HCEC 1CT (cell line): ENCODE measurements at regions not wholly inside any gene's neighbourhood (a gene's known extent, or its start where the extent isn't known, plus 50 kb on each side); places are given as distances from the start of the nearest gene placed in this dataset.
"Not testable (repeated sequence)": the region's sequence is repeated elsewhere in the genome, so short reads cannot be mapped to it uniquely, and the experiment has no call there.

Experiments
- DNase-seq: peaks from one replicate; pipeline ENCODE4 v3.0.0-alpha.2; 2017

DNA sequence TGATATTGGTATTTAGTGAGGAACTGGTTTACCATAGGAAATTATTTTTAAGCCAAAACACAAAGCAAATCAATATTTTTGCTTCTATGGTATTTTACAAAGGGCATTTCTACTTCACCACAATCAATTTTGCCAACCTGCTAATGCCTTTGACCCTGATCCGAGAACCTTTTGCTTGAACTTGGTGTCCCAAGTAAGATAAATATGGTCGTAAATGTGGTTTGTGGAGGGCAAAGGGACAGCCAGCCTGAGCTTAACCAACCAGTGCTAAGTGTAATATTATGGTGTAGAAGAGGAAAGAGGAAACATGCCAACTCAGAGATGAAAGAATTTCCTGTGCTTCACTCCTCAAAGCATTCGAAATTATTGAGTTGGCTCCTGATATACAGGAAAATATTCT is 148.4 kb downstream of the C3orf38 start:
- DNase-seq, result no peak

DNA sequence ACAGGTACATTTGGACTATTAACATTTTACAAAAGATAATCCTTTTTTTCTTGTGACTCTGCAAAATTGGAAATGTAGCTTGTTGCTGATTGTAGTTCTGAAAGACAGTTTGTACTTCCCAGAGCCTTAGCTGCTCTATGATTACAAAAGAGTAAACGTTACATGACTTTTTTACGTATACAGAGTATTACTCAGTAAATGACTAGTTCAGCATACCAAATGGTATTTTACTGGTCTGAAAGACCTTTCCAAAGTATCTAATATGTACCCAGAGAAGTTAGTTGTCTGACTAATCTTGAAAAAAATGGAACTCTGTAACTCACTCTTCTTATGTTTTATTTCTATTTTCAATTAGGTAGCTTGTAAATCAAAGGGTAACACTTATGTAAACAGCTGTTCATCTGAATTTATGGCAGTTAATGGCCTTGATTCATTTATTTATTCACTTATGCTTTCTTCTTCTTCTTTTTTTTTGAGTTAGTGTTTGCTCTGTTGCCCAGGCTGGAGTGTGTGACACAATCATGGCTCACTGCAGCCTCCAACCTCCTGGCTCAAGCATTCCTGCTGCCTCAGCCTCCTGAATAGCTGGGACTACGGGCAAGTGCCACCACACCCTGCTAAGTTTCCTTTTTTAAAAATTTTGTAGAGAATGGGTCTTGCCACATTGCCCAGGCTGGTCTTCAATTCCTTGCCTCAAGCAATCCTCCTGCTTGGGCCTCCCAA is 151.7 kb downstream of the C3orf38 start:
- no peak for DNase-seq

DNA sequence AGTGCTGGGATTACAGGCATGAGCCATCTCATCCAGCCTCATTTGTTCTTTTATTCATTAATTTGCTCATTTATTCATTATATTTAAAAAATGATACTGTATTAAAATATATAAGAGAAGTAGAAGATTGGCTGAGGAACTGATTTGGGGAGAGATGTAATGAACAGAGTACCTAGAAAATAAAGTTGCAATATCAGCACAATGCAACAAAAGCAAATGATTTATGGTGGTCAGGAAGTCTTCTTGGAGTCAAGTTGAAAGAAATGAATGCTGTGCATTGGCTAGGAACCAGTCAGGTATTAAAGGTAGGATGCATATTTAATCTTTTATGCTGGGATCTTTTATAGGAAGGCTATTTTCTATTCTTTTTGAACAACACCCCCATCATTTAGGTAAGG is 152.2 kb downstream of the C3orf38 start:
- DNase-seq, result no peak

DNA sequence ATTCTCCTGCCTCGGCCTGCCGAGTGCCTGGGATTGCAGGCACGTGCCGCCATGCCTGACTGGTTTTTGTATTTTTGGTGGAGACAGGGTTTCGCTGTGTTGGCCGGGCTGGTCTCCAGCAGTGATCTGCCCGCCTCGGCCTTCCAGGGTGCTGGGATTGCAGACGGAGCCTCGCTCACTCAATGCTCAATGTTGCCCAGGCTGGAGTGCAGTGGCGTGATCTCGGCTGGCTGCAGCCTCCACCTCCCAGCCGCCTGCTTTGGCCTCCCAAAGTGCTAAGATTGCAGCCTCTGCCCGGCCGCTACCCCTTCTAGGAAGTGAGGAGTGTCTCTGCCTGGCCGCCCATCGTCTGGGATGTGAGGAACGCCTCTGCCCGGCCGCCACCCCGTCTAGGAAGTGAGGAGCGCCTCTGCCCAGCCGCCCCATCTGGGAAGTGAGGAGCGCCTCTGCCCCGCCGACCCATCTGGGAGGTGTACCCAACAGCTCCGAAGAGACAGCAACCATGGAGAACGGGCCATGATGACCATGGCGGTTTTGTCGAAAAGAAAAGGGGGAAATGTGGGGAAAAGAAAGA is 153.7 kb downstream of the C3orf38 start:
- not testable (repeated sequence) for DNase-seq

DNA sequence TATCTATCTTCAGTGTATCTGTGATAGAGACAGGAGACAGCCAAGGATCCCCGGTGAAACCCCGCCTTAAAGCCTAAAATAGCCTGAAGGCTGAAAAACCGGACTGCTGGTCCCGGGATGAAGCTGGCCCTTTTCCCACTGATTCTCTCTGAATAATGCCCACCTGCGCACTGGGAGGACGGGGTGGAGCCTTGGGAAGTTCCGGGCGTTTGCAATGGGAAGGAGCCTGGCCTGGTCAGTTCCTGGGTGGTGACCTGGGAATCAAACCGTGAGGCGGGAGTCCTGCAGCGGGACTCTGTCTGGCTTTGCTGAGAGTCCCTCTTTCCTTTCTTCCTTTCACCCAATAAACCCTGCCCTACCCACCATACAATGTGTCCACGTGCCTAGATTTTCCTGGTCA is 157.9 kb downstream of the C3orf38 start:
- no peak for DNase-seq

DNA sequence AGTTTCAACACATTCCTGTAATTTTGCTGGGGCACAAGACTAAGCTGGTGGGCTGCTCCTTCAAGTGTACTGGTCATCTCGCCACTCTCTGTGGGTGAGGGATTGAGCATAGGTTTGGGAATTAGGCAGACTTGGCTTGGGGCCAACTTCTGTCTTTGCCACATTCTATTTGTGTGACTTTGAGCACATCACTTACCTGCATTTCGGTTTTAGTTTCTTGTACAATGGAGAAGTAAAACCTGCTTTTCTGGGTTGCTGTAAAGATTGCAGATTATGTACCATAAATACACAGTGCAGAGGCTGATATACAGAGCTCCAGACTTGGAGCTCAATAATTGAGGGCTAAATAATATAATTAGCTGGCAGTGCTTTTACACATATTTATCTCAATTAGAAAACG is 162.1 kb downstream of the C3orf38 start:
- no peak for DNase-seq

DNA sequence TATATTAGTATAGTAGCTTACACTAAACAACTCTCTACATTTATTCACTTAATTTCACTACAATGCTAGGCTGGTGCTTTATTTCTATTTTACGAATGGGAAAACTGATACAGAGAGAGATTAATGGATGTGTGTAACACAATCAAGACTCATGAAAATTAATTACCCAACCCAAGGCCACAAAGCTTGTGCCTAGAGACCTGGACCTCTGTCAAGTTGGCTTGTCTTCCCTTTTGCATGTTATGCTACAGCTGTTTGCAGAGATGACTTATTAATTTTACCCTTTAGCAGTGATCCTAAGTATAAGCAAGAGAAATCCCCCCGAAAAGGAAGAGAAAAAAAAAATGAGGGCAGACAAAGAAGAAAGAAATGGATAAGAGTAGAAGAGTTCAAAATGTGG is 162.5 kb downstream of the C3orf38 start:
- DNase-seq, result no peak

DNA sequence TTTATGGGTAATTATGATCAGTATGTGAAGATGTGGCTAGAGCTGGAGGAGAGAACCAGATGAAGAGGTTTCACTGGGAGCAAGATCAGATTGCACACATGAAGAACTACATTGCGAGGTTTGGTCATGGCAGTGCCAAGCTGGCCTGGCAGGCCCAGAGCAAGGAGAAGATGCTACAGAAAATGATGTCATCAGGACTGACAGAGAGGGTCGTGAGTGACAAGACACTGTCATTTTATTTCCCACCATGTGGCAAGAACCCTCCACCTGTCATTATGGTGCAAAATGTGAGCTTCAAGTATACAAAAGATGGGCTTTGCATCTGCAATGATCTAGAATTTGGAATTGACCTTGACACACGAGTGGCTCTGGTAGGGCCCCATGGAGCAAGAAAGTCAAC is 168.3 kb downstream of the C3orf38 start:
- no peak for DNase-seq

DNA sequence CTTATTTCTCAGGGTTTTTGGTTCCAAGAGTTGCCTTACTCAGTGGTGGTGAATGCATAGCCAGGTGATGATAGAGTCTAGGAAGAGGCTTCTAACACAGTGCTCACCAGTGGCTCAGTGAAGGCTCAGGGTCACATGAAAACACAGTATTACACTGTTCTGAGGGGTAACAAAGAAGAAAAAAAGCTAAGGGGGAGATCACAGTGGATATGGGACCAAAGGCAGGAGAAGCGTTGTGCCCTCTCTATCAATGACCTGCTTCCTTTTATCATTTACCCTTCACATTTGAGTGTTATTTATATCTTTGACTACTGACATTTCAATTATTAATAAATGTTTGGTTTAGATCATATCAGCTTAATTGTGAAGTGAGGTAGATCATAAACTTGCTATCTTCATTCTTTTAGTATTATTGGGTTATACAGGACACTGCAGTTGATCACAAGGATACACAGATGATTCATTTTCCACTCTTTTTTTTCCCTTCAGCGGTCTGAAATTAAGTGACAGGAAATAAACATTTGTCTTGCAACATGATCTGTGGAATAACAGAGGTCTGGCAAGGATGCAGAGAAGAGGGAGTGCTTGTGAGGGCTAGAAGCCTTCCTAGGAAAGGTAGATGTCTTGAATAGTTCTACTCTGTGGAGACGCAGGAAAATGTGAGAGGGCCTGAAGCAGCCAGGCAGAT is 171.7 kb downstream of the C3orf38 start:
- no peak for DNase-seq

DNA sequence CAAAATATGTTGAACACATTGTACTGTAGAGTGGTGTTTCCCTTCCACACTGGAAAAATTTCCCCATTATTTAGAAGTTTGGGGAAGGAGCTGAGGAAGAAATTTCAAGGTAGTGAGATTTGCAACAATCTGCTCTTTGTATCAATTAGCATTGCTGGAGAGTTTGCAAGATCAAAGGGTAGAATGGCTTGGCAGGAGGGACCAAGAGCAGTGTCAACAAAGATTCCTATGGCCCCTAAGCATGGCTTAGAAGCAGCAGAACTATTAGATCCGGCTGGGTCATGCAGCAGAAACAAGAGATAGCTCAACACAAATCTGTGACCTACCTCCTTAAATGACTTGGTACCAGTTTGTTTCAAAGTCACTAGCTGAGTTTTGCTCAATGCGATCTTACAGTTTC is 175.0 kb downstream of the C3orf38 start:
- DNase-seq, result no peak

DNA sequence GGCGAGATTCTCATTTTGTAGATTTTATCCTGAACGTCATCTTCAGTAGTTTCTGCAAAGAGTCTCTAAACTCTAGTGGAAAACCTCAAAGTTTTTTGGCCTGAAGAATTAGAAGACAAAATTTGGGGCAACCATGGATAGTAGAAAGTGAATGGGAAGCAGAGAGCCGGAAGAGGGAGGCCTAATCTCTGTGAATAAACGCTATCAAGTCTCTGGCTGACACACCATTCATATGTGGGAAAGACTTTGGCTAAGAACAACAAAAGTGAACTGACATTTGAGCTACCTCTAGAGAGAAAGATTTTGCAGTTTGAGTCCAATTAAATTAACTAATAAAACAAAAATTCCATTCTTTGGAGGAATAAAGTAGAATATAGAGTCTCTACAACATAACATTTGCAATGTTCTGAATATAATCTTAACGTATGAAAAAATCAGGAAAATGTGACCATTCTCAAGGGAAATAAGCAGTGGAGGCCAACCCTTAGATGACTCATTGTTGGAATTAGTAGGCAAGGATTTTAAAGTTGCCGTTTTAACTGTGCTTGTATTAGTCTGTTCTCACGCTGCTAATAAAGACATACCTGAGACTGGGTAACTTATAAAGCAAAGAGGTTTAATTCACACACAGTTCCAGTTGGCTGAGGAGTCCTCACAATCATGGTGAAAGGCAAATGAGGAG is 184.6 kb downstream of the C3orf38 start:
- no peak for DNase-seq

DNA sequence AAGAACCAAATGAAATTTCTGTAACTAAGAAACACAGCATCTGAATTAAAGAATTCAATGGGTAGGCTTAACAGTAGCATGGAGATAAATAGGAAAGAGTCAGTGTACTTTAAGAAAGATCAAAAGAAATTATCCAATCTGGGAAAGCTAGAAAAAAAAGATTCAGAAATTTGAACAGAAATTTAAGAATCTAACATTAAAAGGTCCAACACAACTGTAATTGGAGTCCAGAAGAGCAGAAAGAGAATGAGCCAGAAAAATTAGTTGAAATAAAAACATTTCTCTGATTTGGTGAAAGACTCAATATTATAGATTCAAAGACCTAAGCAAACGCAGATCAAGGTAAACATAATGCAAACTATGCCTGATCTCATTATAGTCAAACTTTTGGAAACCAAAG is 187.1 kb downstream of the C3orf38 start:
- no peak for DNase-seq

DNA sequence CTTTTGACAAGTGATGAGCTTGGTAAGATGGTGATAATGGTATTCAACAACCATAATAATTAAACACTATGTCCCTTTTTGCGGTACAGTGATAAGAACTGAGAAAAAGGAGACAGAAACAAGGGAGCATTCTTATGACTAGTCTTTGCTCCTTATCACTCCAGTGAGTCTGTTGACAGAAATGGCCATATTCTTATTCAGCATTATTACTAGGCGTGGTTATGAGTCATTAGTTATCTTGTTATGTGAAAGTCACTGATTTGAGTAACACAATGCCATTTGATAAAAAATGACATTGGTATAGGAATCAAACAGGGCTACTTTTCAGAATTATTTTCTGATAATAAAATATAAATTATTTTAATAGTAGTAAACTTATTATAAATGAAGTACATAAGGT is 193.5 kb downstream of the C3orf38 start:
- DNase-seq, result no peak

DNA sequence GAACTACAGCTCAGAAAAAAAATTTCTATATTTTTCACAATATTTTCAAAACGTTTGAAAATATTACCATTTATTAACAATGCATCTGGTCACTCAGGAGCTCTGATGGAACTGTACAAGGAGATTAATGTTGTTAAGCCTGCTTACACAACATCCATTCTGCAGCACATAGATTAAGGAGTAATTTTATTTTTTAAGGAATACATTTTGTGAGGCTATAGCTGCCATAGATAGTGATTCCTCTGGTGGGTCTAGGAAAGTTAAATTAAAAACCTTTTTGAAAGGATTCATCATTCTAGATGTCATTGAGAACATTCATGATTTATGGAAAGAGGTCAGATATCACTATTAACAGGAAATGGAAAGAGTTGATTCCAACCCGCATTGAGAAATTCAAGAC is 196.9 kb downstream of the C3orf38 start:
- no peak for DNase-seq

DNA sequence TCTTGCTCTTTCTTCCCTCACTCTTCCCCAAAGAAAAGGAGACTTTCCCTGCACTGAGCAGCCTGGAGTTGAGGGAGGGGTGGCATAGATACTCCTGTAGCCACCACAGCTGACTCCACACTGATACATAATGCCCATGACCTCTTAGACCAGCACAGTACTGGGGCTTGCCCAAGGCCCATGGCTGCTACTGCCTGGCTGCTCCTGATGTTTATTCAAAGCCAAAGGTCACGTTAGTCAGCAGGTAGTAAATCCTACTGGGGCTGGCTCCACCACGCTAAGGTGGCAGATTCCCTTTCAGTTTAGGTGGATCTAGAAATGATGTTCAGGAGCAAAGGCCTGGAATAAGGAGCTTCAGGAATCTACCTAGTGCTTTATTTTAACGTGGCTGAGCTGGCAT is 212.7 kb downstream of the C3orf38 start:
- DNase-seq, result no peak

DNA sequence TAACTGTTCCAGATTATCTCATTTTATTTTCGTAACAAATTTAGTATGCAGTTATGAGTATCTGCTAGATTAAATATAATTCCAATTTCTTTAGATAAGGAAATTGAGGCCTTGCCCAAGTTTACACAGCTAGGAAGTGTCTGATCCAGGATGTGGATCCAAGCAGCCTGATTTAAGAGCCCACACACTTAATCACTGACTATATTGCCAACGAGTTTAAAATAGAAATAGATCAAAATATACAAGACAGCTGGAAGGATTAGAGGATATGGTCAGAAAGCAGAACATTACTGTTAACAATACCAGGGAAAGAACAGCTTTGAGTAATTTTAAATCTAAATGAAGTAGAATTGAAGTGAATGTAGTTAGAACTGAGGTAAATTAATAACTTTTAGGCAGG is 215.2 kb downstream of the C3orf38 start:
- no peak for DNase-seq

DNA sequence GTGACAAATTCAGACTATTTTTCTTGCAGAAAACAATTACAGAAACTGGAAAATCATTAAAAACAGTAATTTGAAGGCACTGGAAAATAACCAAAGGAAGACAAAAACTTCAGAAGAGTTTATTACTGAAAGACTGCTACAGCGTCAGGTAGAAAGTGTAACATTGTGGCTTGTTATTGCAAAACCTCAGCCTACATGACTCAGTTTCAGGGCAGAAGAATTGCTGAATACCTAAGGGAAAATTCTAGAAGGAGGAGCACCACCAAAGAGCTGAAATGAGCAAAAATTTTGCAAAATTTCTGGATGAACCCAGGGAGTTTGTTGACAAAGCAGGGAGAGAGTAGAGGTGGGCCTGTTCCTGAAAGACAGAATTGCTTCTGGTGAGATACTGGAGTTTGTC is 219.6 kb downstream of the C3orf38 start:
- no peak for DNase-seq

DNA sequence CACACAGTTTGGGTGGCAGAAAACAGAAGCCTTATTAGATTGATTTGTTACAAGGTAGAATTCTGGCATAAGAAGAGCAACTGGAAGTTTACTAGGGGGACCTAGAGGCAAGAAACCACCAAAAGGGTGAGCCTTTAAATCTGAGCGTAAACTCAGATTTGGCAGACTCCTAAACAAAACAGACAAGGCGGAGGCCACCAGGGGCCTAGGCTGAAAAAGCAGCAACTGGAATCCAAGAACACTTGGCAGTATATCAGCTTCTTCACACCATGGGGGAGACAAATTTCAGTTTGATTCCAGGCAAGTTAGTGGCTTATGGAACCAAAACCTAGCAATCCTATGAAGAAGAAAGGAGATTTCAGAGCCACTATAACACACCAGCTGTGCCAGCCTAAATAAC is 220.0 kb downstream of the C3orf38 start:
- no peak for DNase-seq

DNA sequence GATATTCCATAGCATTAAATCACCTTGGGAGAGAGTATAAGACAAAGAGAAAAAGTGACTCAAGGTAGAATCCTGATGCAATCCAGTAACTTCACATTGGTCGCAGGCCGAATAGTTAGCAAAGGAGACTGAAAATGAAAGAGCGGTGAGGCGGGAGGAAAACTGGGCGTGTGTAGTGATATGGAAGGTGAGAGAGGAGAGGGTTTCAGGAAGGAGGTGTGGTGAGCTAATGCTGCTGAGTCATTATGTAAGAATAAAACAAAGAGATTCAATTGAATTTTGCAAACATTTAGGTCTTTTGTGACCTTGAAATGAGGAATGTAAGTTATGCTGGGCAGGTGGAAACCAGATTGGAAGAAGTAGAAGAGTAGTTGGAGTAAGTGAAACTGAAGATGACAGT is 235.3 kb downstream of the C3orf38 start:
- DNase-seq, result no peak

DNA sequence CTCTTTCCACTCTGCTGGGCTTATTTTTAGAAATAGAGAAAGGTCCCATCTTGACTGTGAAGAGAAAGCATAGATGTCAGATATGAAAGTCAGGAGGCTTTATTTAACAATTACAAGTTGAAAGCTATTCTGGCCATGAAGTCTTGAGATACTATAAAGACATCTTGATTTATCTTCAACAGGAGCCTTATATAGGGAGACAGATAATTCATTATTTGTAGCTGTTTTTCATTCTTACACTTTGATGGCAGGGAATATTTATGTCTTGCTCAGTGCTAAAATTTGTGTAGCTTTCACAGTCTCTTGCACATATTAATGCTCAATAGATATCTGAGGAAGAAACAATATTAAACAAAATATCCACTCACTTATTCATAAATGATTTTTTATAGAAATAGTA is 248.8 kb downstream of the C3orf38 start:
- no peak for DNase-seq

DNA sequence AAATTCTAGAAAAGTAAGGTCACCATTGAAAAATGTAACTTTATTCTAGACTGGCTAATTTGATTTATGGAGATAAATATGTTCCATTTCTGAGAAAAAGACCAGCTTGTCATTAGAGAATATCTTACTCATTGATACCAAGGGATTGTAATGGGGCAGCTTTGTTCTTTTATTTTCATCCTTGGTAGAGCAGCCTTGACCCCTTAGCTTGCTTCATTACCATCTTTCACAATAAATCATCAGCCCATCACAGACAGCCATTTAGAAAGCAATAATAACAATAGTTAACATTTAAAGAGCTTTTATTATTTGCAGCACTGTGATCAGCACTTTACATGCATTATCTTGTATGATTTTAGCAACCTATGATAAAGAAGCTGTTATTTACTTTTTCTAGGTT is 253.6 kb downstream of the C3orf38 start:
- DNase-seq, result no peak

DNA sequence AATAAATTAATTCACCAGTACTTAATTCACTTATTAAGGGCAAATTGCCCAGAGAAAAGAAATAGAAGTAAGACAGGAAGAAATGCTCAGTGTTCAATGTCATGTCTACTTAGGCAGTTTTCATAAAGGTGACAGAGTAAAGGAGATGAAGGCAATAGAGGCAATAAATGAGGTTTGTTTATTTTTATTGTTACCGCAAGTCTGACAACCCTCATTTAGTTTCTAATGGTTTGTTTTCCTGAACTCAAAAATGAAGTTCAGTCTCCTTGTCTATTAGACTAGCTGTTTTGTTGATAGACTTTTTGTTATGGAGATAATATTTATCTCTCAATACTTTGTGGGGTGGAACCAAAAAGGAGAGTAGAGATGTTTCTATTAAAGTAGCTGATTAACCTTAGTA is 258.3 kb downstream of the C3orf38 start:
- DNase-seq, result no peak

DNA sequence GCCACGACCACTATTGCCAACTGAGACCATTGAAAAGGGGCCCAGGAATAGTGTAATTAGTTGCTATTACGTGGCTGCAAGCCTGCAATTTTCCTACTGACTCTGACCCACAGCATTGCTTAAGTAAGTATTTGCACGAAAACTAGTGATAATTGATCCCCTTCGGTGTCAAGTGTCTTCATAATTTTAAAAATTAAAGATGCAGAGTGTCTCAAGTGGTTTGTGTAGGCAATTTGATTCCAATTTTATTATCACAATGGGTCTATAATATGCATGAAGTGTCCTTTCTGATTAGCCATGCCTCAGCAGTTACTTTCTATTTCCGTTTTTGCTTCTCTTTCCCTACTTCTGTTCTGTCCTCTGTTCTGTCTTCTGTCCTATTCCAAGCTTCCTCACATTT is 259.2 kb downstream of the C3orf38 start:
- no peak for DNase-seq

DNA sequence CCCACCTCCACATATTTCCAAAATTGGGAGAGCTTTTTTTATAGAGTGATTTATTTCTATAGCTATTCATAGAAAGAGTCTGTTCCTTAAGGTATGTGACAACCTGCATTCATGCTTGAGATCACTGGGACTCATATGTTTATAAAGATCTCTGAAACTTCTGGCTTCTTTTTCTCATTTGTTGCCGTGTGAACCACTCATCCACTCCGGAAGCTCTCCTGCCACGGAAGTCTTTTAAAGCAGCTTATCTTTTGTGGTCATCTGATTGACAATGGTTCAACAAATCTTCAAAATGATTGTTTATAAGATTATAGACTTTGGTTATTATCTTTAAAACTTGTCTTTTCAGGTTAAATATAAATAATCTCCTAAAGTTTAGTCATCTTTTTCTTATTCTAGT is 260.5 kb downstream of the C3orf38 start:
- DNase-seq, result no peak
